ENCODE measurements at regions not wholly inside any gene's neighbourhood (a gene's known extent, or its start where the extent isn't known, plus 50 kb on each side); places are given as distances from the start of the nearest gene placed in this dataset.

DNA sequence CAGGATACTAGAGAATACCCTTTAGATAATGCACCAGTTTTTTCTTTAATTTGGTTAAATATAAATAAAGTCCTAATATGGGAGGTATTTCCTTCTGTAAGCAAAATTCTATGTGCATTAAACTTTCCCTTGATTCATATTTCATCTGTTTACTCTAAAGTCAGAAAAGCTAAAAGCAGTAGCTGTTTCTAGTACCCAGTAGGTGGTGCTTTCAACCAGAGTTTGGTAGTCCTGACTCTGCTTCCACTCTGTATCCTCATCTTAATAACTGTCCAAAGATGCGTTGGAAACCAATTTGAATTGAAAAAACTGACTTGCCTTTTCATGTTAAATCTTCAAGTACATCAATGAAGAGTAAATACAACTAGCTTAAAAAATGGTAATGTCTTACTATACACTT lies 1065.2 kb downstream of the JRKL start:
- TF ChIP-seq, protein P1, sequence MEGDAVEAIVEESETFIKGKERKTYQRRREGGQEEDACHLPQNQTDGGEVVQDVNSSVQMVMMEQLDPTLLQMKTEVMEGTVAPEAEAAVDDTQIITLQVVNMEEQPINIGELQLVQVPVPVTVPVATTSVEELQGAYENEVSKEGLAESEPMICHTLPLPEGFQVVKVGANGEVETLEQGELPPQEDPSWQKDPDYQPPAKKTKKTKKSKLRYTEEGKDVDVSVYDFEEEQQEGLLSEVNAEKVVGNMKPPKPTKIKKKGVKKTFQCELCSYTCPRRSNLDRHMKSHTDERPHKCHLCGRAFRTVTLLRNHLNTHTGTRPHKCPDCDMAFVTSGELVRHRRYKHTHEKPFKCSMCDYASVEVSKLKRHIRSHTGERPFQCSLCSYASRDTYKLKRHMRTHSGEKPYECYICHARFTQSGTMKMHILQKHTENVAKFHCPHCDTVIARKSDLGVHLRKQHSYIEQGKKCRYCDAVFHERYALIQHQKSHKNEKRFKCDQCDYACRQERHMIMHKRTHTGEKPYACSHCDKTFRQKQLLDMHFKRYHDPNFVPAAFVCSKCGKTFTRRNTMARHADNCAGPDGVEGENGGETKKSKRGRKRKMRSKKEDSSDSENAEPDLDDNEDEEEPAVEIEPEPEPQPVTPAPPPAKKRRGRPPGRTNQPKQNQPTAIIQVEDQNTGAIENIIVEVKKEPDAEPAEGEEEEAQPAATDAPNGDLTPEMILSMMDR (conservative IDR thresholded peaks at IDR 0.05; ENCODE audit: low read depth, low read length) = peak; percentile 61
- TF ChIP-seq EZH2phosphoT487 (IDR thresholded peaks at IDR 0.05; ENCODE audit: borderline replicate concordance, low read length) = no peak
- no peak for TF ChIP-seq EZH2 (IDR thresholded peaks at IDR 0.05; ENCODE audit: low read length, unreplicated experiment)
